Stimulated activated CD4-positive, alpha-beta T cell treated with anti-CD3 and anti-CD28 coated beads, Interleukin-1b, Interleukin-23, amount 100 ng/mL, for 24 hours (primary cell): ENCODE measurements at regions not wholly inside any gene's neighbourhood (a gene's known extent, or its start where the extent isn't known, plus 50 kb on each side); places are given as distances from the start of the nearest gene placed in this dataset.

Source experiments
- DNase-seq, 4 experiments: peaks; one replicate each; pipeline ENCODE4 v3.0.0-alpha.2; 2020; ENCODE audit warnings: low read depth in 4 of 4, low spot score in 1 of 4

GRCh38 chr13:111633401-111633800 is 313.0 kb downstream of the TEX29 start:
- DNase-seq: no peak

DNA sequence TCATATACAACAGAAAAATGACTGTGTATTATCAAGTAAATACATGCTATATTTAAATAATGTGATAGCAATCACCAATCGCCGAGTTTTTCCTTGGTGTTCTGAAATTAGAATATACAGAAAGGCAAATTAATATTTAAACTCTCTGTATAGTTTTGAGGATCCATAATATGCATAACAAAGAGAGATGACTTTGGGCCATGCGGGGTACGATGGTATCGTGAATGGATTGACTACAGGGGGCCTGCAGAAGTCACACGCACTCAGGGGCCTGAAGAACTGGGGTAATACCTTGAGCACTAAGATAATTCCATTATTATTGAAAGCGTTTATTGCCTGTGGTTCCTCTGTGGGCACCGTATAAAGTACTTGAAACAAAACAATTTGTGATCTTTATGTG is 314.0 kb downstream of the TEX29 start:
- DNase-seq: no peak

DNA sequence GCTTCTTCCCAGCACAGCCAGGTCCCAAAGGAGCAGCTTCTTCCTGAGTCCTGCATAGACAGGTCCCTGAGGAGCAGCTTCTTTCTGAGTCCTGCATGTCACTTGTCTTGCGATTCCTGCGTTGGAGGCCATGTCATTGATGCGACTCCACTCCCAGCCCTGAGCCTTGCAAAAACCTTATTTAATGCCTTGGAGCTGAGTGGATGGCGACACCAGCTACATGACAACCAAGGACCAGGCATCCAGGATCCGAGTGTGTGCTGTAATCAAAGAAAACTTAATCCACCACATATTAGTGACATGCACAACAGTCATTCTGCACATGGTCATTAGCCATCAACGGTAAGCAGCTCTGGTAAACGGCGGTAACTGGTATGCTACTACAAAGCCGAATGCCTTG is 315.8 kb downstream of the TEX29 start:
- DNase-seq: no peak

DNA sequence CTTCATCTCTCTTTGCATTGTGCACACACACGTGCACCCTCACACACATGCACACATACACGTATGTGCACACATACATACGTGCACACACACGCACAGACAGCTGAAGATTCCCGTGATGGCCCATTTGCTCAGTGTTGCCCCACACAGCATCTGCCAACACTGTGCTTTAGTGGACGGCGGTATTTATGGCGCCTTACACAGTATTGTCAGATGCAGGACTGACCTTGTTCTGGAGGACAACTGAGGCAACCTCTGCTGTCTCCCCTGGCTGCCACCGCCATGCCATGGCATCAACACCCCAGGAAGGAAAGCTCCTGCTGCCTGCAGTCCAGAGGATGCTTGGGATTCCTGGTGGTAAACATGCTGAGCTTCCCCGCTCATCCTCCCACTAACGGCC is 316.4 kb downstream of the TEX29 start:
- DNase-seq: no peak

DNA sequence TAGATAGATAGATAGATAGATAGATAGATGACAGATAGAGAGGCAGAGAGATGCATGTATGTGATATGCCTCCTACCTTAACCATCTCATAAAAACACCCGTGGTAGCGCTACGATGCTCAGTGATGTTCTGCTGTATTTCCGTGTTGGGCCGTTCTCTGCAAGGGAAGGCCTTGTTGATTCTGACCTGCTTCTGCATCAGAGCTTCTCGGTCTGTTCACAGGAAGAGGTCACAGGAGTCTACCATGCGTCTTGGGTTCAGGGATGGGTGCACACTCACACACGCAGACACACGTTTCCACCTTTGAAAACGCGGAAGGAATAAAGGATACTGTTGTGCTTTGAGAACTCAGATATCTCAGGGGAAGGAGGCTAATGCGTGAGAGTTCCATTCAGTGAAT is 316.9 kb downstream of the TEX29 start:
- no peak for DNase-seq

GRCh38 chr13:111638233-111638632 is 317.8 kb downstream of the TEX29 start:
- DNase-seq: no peak

- DNase-seq: no peak
Observed at GRCh38 chr13:111639196-111639705, 318.8 kb downstream of the TEX29 start.

GRCh38 chr13:111640006-111640405 is 319.6 kb downstream of the TEX29 start:
- DNase-seq: no peak

GRCh38 chr13:111640476-111640875 is 320.0 kb downstream of the TEX29 start:
- DNase-seq: no peak

GRCh38 chr13:111642156-111642767 is 321.8 kb downstream of the TEX29 start:
- DNase-seq: no peak

DNA sequence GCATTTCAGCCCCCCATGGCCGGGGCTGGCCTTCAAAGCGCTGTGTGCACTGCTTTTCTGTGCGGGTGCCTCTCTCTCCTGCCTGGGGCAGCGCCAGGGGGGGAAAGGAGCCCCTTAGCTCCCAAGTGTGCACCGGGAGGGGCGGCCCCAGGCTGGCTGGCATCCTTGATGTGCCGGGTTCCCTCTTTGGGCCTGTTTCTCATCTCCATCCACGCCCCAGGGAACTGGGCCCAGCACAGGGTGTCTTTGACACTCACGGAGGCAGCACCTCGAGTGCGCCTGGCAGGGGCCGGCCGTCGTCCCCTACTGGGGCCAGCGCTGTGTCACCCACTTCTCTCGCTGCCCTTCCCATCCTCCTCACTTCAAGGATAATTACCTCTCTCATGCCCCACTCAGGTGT is 324.3 kb downstream of the TEX29 start:
- DNase-seq: no peak

DNA sequence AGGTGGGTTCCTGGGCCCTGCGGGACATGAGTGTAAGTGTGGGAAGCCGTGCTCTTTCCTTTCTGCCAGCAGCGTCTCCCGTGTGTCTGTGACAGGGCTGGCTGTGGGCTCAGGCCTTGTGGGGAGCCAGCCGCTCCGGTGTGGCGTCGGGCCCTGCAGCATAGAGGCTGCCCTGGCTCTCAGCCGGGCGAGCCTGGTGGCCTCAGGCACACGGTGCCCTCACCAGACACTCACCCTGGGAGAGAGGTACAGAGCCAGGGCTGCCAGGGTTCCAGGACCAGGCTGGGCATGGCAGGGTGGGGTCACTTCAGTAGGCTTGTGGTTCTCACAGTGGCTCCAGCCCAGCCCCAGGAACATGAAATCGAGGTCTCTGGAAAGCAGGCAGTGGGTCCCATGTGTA is 324.8 kb downstream of the TEX29 start:
- no peak for DNase-seq

- DNase-seq: no peak
Observed at GRCh38 chr13:111645598-111646455, 325.4 kb downstream of the TEX29 start.

DNA sequence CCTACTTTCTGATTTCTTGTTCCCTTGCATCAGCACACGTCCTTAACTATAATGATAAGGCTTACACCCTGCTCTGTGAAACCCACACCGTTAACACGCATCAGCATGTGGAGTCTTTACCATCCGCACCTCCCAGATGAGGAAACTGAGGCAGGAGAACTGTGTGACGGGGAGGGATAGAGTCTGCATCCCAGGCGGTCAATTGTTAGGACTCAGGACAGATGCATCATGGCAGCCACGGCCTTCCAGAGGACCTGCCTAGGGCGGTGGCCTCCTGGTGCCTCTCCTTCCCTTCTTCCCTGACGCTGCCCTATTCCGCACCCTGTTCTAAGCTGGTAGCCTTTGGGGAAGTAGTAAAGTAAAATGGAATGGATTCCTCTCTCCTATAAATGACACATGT is 326.0 kb downstream of the TEX29 start:
- DNase-seq: no peak

GRCh38 chr13:111648885-111649284 is 328.4 kb downstream of the TEX29 start:
- no peak for DNase-seq

GRCh38 chr13:111650626-111651025 is 330.2 kb downstream of the TEX29 start:
- DNase-seq: no peak

GRCh38 chr13:111652676-111653075 is 332.2 kb downstream of the TEX29 start:
- no peak for DNase-seq

GRCh38 chr13:111654531-111654930 is 334.1 kb downstream of the TEX29 start:
- no peak for DNase-seq

DNA sequence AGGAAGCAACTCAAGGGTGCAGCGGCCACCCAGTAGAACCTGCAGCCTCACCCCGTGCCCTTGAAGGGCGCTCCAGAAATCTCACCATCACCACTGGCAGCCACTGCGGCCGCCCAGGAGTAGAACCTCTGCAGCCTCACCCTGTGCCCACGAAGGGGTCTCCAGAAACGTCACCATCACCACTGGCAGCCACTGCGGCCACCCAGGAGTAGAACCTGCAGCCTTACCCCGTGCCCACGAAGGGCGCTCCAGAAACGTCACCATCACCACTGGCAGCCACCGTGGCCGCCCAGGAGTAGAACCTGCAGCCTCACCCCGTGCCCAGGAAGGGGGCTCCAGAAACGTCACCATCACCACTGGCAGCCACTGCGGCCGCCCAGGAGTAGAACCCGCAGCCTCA is 336.0 kb downstream of the TEX29 start:
- no peak for DNase-seq

DNA sequence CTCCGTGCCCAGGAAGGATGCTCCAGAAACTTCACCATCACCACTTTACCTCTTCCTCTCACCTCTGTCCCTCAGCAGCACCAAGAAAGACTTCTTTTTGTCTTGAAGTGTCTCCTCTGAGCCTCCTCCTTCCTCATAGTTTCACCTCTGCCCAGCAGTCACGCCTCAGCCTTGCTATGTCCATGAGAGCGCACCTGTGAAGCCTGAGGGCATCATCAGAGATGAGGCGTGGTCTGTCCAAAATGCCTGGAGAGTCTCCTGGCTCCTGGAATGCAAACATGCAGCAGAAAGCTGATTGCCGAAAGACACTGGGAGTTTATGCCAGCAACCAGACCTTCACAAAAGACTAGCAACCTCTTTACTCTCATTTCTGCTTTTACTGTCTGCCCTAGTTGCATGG is 336.6 kb downstream of the TEX29 start:
- no peak for DNase-seq

GRCh38 chr13:111658145-111659100 is 338.0 kb downstream of the TEX29 start:
- DNase-seq: no peak
